HEK293 (cell line): ENCODE measurements at regions not wholly inside any gene's neighbourhood (a gene's known extent, or its start where the extent isn't known, plus 50 kb on each side); places are given as distances from the start of the nearest gene placed in this dataset.
A peak's percentile ranks its signal among the peaks of the same experiment; 100 is the strongest.

Source experiments
- CTCF ChIA-PET: fragments of 350-600 bp; formaldehyde crosslinking; extraction: SDS; loops from one replicate; lab custom pipeline; 2021; ENCODE audit warnings: antibody characterized with exemption; lab: Yijun Ruan, JAX
- POLR2A ChIA-PET: fragments of 300-600 bp; formaldehyde crosslinking; extraction: SDS; loops from one replicate; lab custom pipeline; 2020; ENCODE audit warnings: antibody characterized with exemption, inconsistent platforms; lab: Yijun Ruan, JAX
- H3K27ac ChIP-seq: fragments of 200-500 bp; sonication (Bioruptor generic); 2 replicates; pipeline ENCODE4 v1.5.1; 2014; ENCODE audit warnings: low read depth, low read length, control low read depth, inconsistent platforms; ENCODE audit errors: extremely low read depth
- H3K36me3 ChIP-seq, 2 experiments: fragments of 200-500 bp in 1 of 2; sonication (Bioruptor generic) in 1 of 2; 1 replicate in 1 of 2; 2 replicates in 1 of 2; pipeline ENCODE4 v1.5.1; 2014 to 2017; ENCODE audit warnings: inconsistent platforms in 2 of 2, low read length in 2 of 2; ENCODE audit not compliant: control insufficient read depth in 2 of 2, insufficient read depth in 1 of 2
- H3K4me1 ChIP-seq: fragments of 200-500 bp; sonication (Bioruptor generic); 2 replicates; pipeline ENCODE4 v1.5.1; 2014; ENCODE audit warnings: mild to moderate bottlenecking, low read length, inconsistent platforms; ENCODE audit not compliant: control insufficient read depth, insufficient read depth
- H3K4me3 ChIP-seq: 2 replicates; pipeline ENCODE4 v1.5.1; 2011; ENCODE audit warnings: low read depth, mild to moderate bottlenecking, control low read depth, low read length, moderate library complexity
- H3K9me3 ChIP-seq: fragments of 200-500 bp; sonication (Bioruptor generic); 2 replicates; pipeline ENCODE4 v1.5.1; 2014; ENCODE audit warnings: low read depth, low read length, inconsistent platforms; ENCODE audit not compliant: control insufficient read depth, insufficient read depth
- CTCF ChIP-seq: fragments of 450-650 bp; formaldehyde crosslinking; IDR thresholded peaks from 2 replicates; pipeline ENCODE4 v1.5.1; 2016; ENCODE audit warnings: missing biosample characterization, missing genetic modification characterization
- PATZ1 ChIP-seq: fragments of 450-650 bp; formaldehyde crosslinking; IDR thresholded peaks from 2 replicates; pipeline ENCODE4 v1.5.1; 2016; ENCODE audit warnings: missing biosample characterization, missing genetic modification characterization
- TRIM28 ChIP-seq: IDR thresholded peaks from 2 replicates; pipeline ENCODE4 v1.6.1; 2011; ENCODE audit warnings: low read length, control low read depth, borderline replicate concordance
- WT1 ChIP-seq: fragments of 450-650 bp; formaldehyde crosslinking; IDR thresholded peaks from 2 replicates; pipeline ENCODE4 v1.5.1; 2016; ENCODE audit warnings: missing biosample characterization, missing genetic modification characterization
- ZNF132 ChIP-seq: fragments of 450-650 bp; formaldehyde crosslinking; IDR thresholded peaks from 2 replicates; pipeline ENCODE4 v1.5.1; 2017; ENCODE audit warnings: missing biosample characterization, missing genetic modification characterization, borderline replicate concordance
- ZNF148 ChIP-seq: fragments of 450-650 bp; formaldehyde crosslinking; IDR thresholded peaks from 2 replicates; pipeline ENCODE4 v1.5.0; 2017; ENCODE audit warnings: missing biosample characterization, missing genetic modification characterization, borderline replicate concordance
- ZNF223 ChIP-seq: fragments of 450-650 bp; formaldehyde crosslinking; IDR thresholded peaks from 2 replicates; pipeline ENCODE4 v1.5.1; 2016; ENCODE audit warnings: missing biosample characterization, missing genetic modification characterization
- ZNF426 ChIP-seq: fragments of 450-650 bp; formaldehyde crosslinking; IDR thresholded peaks from 2 replicates; pipeline ENCODE4 v1.5.1; 2017; ENCODE audit warnings: missing biosample characterization, missing genetic modification characterization, mild to moderate bottlenecking, inconsistent platforms, moderate library complexity
- ZNF521 ChIP-seq: fragments of 450-650 bp; formaldehyde crosslinking; IDR thresholded peaks from 2 replicates; pipeline ENCODE4 v1.5.1; 2017; ENCODE audit warnings: missing biosample characterization, mild to moderate bottlenecking, missing genetic modification characterization
- ZNF654 ChIP-seq: fragments of 450-650 bp; formaldehyde crosslinking; IDR thresholded peaks from 2 replicates; pipeline ENCODE4 v1.5.1; 2016; ENCODE audit warnings: low read depth, missing biosample characterization, missing genetic modification characterization
- ZNF660 ChIP-seq: fragments of 450-650 bp; IDR thresholded peaks from 2 replicates; pipeline ENCODE4 v1.5.1; 2018; ENCODE audit warnings: missing biosample characterization, mild to moderate bottlenecking, missing genetic modification characterization
- TF ChIP-seq, protein P1 (sequence below): fragments of 450-650 bp; formaldehyde crosslinking; IDR thresholded peaks from 2 replicates; pipeline ENCODE4 v1.5.1; 2016; ENCODE audit warnings: missing biosample characterization, missing genetic modification characterization

DNA sequence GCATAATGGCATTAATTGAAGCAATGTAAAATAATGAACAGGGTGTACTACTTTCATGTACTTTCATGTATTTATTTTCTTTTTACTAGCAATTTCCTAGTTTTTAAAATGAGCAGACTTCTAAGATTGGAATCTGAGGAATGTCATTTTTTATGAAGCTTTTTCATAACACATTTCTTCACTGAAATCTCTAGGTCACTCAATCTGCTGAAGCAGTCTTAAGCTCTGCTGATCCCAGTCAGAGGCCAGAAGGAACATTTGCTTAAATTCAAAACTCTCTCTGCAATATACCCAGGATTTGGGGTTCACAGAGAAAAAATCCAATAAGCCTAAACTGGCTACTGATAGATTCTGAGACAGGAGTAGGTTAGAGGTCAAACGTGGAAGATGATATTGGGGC is 73.6 kb upstream of the CNTN1 start (continued):
- TF ChIP-seq, protein P1, sequence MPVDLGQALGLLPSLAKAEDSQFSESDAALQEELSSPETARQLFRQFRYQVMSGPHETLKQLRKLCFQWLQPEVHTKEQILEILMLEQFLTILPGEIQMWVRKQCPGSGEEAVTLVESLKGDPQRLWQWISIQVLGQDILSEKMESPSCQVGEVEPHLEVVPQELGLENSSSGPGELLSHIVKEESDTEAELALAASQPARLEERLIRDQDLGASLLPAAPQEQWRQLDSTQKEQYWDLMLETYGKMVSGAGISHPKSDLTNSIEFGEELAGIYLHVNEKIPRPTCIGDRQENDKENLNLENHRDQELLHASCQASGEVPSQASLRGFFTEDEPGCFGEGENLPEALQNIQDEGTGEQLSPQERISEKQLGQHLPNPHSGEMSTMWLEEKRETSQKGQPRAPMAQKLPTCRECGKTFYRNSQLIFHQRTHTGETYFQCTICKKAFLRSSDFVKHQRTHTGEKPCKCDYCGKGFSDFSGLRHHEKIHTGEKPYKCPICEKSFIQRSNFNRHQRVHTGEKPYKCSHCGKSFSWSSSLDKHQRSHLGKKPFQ (tag by site-specific recombination) = no peak
- TF ChIP-seq ZNF132 (tag by site-specific recombination) = no peak

DNA sequence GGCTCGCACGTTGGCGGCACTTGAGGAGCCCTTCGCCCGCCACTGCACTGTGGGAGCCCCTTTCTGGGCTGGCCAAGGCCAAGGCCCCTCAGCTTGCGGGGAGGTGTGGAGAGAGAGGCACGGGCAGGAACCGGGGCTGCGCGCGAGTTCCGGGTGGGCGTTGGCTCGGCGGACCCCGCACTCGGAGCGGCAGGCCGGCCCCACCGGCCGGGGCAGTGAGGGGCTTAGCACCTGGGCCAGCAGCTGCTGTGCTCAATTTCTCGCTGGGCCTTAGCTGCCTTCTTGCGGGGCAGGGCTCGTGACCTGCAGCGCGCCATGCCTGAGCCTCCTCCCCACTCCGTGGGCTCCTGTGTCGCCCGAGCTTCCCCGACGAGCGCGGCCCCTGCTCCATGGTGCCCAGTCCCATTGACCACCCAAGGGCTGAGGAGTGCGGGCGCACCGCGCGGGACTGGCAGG is 71.6 kb upstream of the CNTN1 start:
- no peak overlapping the region for H3K27ac ChIP-seq
- ChIA-PET POLR2A (no interaction called here), CTCF (interaction anchor here (0.6 to 3.7 kb wide), 5 partner anchors 11 to 1267 kb away, joined by 3 to 15 read pairs (median 3); no protein-coding TSS in a partner anchor)
- H3K4me3 ChIP-seq = no peak overlapping the region
- TF ChIP-seq ZNF426 (tag by site-specific recombination) (no peak), WT1 (tag by site-specific recombination) (no peak), TRIM28 (no peak), ZNF521 (no peak), ZNF148 (tag by site-specific recombination) (no peak)
- TF ChIP-seq, all 188 proteins: peak for 0
- H3K36me3 ChIP-seq = no peaks in the 10 kb centered on the region
- H3K4me1 ChIP-seq = no peaks in the 10 kb centered on the region
- H3K9me3 ChIP-seq = no peaks in the 10 kb centered on the region

DNA sequence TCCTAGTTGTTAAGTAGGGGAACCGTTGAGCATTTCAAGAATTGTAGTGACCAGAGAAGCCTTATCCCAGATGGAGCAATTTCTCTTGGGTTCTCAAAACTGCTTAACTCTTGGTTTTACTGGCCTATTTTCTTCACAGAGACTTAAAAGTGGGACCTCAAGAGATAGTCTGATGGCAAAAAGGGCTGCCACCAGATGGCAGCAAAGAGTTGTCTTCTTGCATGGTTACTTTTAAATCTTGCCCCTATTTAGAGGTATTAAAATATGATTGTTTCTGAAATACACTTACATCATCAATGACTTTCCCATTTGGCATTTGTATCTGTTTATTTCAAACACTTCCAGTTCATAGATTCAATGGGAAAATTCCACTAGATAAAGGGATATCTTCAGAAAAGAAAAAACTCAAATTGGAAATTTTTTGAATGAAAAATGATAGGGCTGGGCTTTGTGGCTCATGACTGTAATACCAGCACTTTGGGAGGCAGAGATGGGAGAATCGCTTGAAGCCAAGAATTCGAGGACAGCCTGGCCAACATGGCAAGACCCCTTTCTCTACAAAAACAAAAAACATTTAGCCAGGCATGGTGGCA is 69.9 kb upstream of the CNTN1 start:
- no peak overlapping the region for H3K4me3 ChIP-seq
- H3K36me3 ChIP-seq = no peaks in the 10 kb centered on the region
- TF ChIP-seq CTCF (tag by site-specific recombination) (peak; percentile 21; the same call in 1 of the 2 replicates), ZNF223 (tag by site-specific recombination) (no peak), PATZ1 (no peak), ZNF660 (tag by site-specific recombination) (0 out of 2 replicates have a peak, but pooled peaks have one; percentile 43), ZNF654 (tag by site-specific recombination) (peak; percentile 65)
- TF ChIP-seq, all 188 proteins: peak for 3
- Histone ChIP-seq H3K27ac (no peak overlapping the region), H3K9me3 (no peaks in the 10 kb centered on the region), H3K4me1 (no peaks in the 10 kb centered on the region)
- CTCF ChIA-PET = interaction anchor here (0.5 to 3.7 kb wide), 3 partner anchors 299 to 636 kb away, joined by 3 to 15 read pairs (median 3); no protein-coding TSS in a partner anchor
- POLR2A ChIA-PET = no interaction called here
